HAP-1 (cell line): ENCODE measurements at regions not wholly inside any gene's neighbourhood (a gene's known extent, or its start where the extent isn't known, plus 50 kb on each side); places are given as distances from the start of the nearest gene placed in this dataset.

Source experiments
- DNase-seq, 2 experiments: peaks; one replicate each; pipeline ENCODE4 v3.0.0-alpha.2; 2016 to 2020; ENCODE audit warnings: low spot score in 2 of 2
- H3K27me3 ChIP-seq: fragments of 250-450 bp; sonication (Bioruptor Pico); 2 replicates; pipeline ENCODE4 v1.5.1; 2020; ENCODE audit warnings: low read depth, mild to moderate bottlenecking, moderate library complexity
- H3K36me3 ChIP-seq: fragments of 250-450 bp; sonication (Bioruptor Pico); replicated peaks from 2 replicates; pipeline ENCODE4 v1.5.1; 2020; ENCODE audit warnings: mild to moderate bottlenecking
- H3K4me1 ChIP-seq: fragments of 250-450 bp; sonication (Bioruptor Pico); 2 replicates; pipeline ENCODE4 v1.5.1; 2020; ENCODE audit warnings: mild to moderate bottlenecking
- H3K4me3 ChIP-seq: fragments of 250-450 bp; sonication (Bioruptor Pico); 2 replicates; pipeline ENCODE4 v1.5.1; 2020; ENCODE audit warnings: mild to moderate bottlenecking, moderate library complexity
- H3K9me3 ChIP-seq: fragments of 250-450 bp; sonication (Bioruptor Pico); 2 replicates; pipeline ENCODE4 v1.5.1; 2020; ENCODE audit warnings: mild to moderate bottlenecking, moderate library complexity
- in situ Hi-C: fragments of 300-500 bp; cut with MboI; formaldehyde crosslinking; loops from 3 replicates; pipeline ENCODE4 v1.14.3; 2020; ENCODE audit warnings: low sequenced_read_pairs, inconsistent platforms, mixed read lengths

- no peaks in the 10 kb centered on the region for H3K36me3 ChIP-seq
- in situ Hi-C loops = no loop called here
- H3K4me1 ChIP-seq = no peaks in the 10 kb centered on the region
- no peak overlapping the region for H3K4me3 ChIP-seq
- H3K27me3 ChIP-seq = no peaks in the 10 kb centered on the region
- DNase-seq = no peak
- H3K9me3 ChIP-seq = no peaks in the 10 kb centered on the region
Observed at GRCh38 chr14:65297744-65298143, 114.8 kb upstream of the FUT8 start.

- Histone ChIP-seq H3K9me3 (no peaks in the 10 kb centered on the region), H3K36me3 (no peaks in the 10 kb centered on the region), H3K4me3 (no peak overlapping the region), H3K27me3 (no peaks in the 10 kb centered on the region), H3K4me1 (peaks cover 4% of the 10 kb centered on the region; the same call in 1 of the 2 replicates)
- no peak for DNase-seq
- in situ Hi-C loops = no loop called here
Observed at GRCh38 chr14:65299826-65300225, 112.7 kb upstream of the FUT8 start.

- Histone ChIP-seq H3K4me3 (no peak overlapping the region), H3K36me3 (no peaks in the 10 kb centered on the region), H3K27me3 (no peaks in the 10 kb centered on the region), H3K4me1 (peaks cover 4% of the 10 kb centered on the region; the same call in 1 of the 2 replicates), H3K9me3 (no peaks in the 10 kb centered on the region)
- in situ Hi-C loops = no loop called here
- DNase-seq = no peak
Observed at GRCh38 chr14:65301862-65302539, 110.5 kb upstream of the FUT8 start.

- no peaks in the 10 kb centered on the region for H3K36me3 ChIP-seq
- no peak overlapping the region for H3K4me3 ChIP-seq
- peaks cover 4% of the 10 kb centered on the region; the same call in 1 of the 2 replicates for H3K4me1 ChIP-seq
- in situ Hi-C loops = no loop called here
- DNase-seq = no peak
- no peaks in the 10 kb centered on the region for H3K27me3 ChIP-seq
- no peaks in the 10 kb centered on the region for H3K9me3 ChIP-seq
Observed at GRCh38 chr14:65302571-65303189, 109.8 kb upstream of the FUT8 start.

GRCh38 chr14:65303190-65303898 lies 109.2 kb upstream of the FUT8 start:
- DNase-seq = no peak
- H3K36me3 ChIP-seq = no peaks in the 10 kb centered on the region
- no peaks in the 10 kb centered on the region for H3K27me3 ChIP-seq
- no peak overlapping the region for H3K4me3 ChIP-seq
- H3K4me1 ChIP-seq = peaks cover 4% of the 10 kb centered on the region; the same call in 1 of the 2 replicates
- no peaks in the 10 kb centered on the region for H3K9me3 ChIP-seq
- in situ Hi-C loops = no loop called here

- no peak overlapping the region for H3K4me3 ChIP-seq
- no peak for DNase-seq
- no peaks in the 10 kb centered on the region for H3K27me3 ChIP-seq
- no peaks in the 10 kb centered on the region for H3K36me3 ChIP-seq
- in situ Hi-C loops = no loop called here
- no peaks in the 10 kb centered on the region for H3K9me3 ChIP-seq
- H3K4me1 ChIP-seq = peaks cover 4% of the 10 kb centered on the region; the same call in 1 of the 2 replicates
Observed at GRCh38 chr14:65303899-65304222, 108.7 kb upstream of the FUT8 start.

GRCh38 chr14:65304239-65304638 lies 108.3 kb upstream of the FUT8 start:
- Histone ChIP-seq H3K4me1 (peaks cover 4% of the 10 kb centered on the region; the same call in 1 of the 2 replicates), H3K36me3 (no peaks in the 10 kb centered on the region), H3K4me3 (no peak overlapping the region), H3K27me3 (no peaks in the 10 kb centered on the region), H3K9me3 (no peaks in the 10 kb centered on the region)
- in situ Hi-C loops = no loop called here
- no peak for DNase-seq

GRCh38 chr14:65304963-65305362 lies 107.6 kb upstream of the FUT8 start:
- DNase-seq = no peak
- H3K4me3 ChIP-seq = no peak overlapping the region

GRCh38 chr14:65308536-65308935 lies 104.0 kb upstream of the FUT8 start:
- in situ Hi-C loops = no loop called here
- H3K9me3 ChIP-seq = no peaks in the 10 kb centered on the region; the same call in 1 of the 2 replicates
- DNase-seq = no peak
- no peaks in the 10 kb centered on the region for H3K27me3 ChIP-seq
- no peaks in the 10 kb centered on the region for H3K36me3 ChIP-seq
- H3K4me3 ChIP-seq = no peak overlapping the region
- H3K4me1 ChIP-seq = peaks cover 4% of the 10 kb centered on the region; the same call in 1 of the 2 replicates

More at GRCh38 chr14:65304963-65305362, 107.6 kb upstream of the FUT8 start:
- H3K9me3 ChIP-seq = no peaks in the 10 kb centered on the region
- peaks cover 4% of the 10 kb centered on the region; the same call in 1 of the 2 replicates for H3K4me1 ChIP-seq
- no peaks in the 10 kb centered on the region for H3K27me3 ChIP-seq
- in situ Hi-C loops = no loop called here
- no peaks in the 10 kb centered on the region for H3K36me3 ChIP-seq

- no peaks in the 10 kb centered on the region for H3K36me3 ChIP-seq
- in situ Hi-C loops = no loop called here
- H3K4me3 ChIP-seq = no peak overlapping the region
- no peak for DNase-seq
- H3K9me3 ChIP-seq = no peaks in the 10 kb centered on the region; the same call in 1 of the 2 replicates
- no peaks in the 10 kb centered on the region for H3K27me3 ChIP-seq
- H3K4me1 ChIP-seq = no peaks in the 10 kb centered on the region
Observed at GRCh38 chr14:65310568-65310967, 102.0 kb upstream of the FUT8 start.

- in situ Hi-C loops = no loop called here
- no peaks in the 10 kb centered on the region for H3K27me3 ChIP-seq
- H3K9me3 ChIP-seq = no peaks in the 10 kb centered on the region; the same call in 1 of the 2 replicates
- no peak overlapping the region for H3K4me3 ChIP-seq
- peak in 1 of 2 experiments; percentile 22 for DNase-seq
- H3K36me3 ChIP-seq = no peaks in the 10 kb centered on the region
- no peaks in the 10 kb centered on the region for H3K4me1 ChIP-seq
Observed at GRCh38 chr14:65312859-65313258, 99.7 kb upstream of the FUT8 start.

- no peak for DNase-seq
- Histone ChIP-seq H3K36me3 (no peaks in the 10 kb centered on the region), H3K4me1 (peaks cover 20% of the 10 kb centered on the region), H3K27me3 (no peaks in the 10 kb centered on the region; the same call in 1 of the 2 replicates), H3K9me3 (no peaks in the 10 kb centered on the region), H3K4me3 (no peak overlapping the region)
- in situ Hi-C loops = no loop called here
Observed at GRCh38 chr14:65318636-65319506, 93.7 kb upstream of the FUT8 start.

GRCh38 chr14:65320661-65321308 lies 91.7 kb upstream of the FUT8 start:
- Histone ChIP-seq H3K27me3 (no peaks in the 10 kb centered on the region; the same call in 1 of the 2 replicates), H3K4me1 (peaks cover 23% of the 10 kb centered on the region), H3K36me3 (no peaks in the 10 kb centered on the region), H3K9me3 (no peaks in the 10 kb centered on the region), H3K4me3 (no peak overlapping the region)
- in situ Hi-C loops = no loop called here
- no peak for DNase-seq
